GM12878 (cell line): ENCODE measurements at regions not wholly inside any gene's neighbourhood (a gene's known extent, or its start where the extent isn't known, plus 50 kb on each side); places are given as distances from the start of the nearest gene placed in this dataset.

Source experiments
- ATAC-seq: fragments of 200-7000 bp; cut with Tn5 transposase; 3 replicates; pipeline ENCODE4 v1.9.1; 2020; ENCODE audit warnings: mild to moderate bottlenecking, moderate library complexity
- BruUV-seq: library from RNA; stranded (reverse); fragments of 400-500 nt; replicated peaks from 2 replicates; lab custom pipeline; 2021; lab: Mats Ljungman, UMichigan
- CTCF ChIA-PET: fragments of 300-600 bp; sonication (Branson Sonifier 250); formaldehyde crosslinking; extraction: SDS; loops from one replicate; lab custom pipeline; 2021; ENCODE audit warnings: inconsistent platforms; lab: Yijun Ruan, JAX
- POLR2A ChIA-PET: fragments of 350-600 bp; formaldehyde crosslinking; extraction: SDS; loops from one replicate; lab custom pipeline; 2021; ENCODE audit warnings: inconsistent platforms; lab: Charles Lee
- RAD21 ChIA-PET: fragments of 300-600 bp; sonication (Branson Sonifier 250); formaldehyde crosslinking; loops from one replicate; lab custom pipeline; 2023; ENCODE audit warnings: antibody characterized with exemption; ENCODE audit not compliant: unreplicated experiment; lab: Charles Lee
- SMC1A ChIA-PET: fragments of 300-600 bp; sonication (Branson Sonifier 250); formaldehyde crosslinking; loops from one replicate; lab custom pipeline; 2023; ENCODE audit not compliant: unreplicated experiment, uncharacterized antibody; lab: Charles Lee
- DNase-seq: peaks from one replicate; pipeline ENCODE4 v3.0.0-alpha.2; 2011; ENCODE audit warnings: low read depth, low spot score
- FAIRE-seq: peaks from 3 replicates; lab custom pipeline; 2011; peaks lifted over from hg19 to GRCh38; lab: Jason Lieb, UNC
- H2AFZ ChIP-seq: 2 replicates; pipeline ENCODE4 v1.6.0; 2011; ENCODE audit warnings: low read depth, low read length, control low read depth; ENCODE audit not compliant: control insufficient read depth
- H3K27ac ChIP-seq: 2 replicates; pipeline ENCODE4 v1.5.1; 2011; ENCODE audit warnings: control low read depth; ENCODE audit not compliant: control insufficient read depth, insufficient read depth
- H3K27me3 ChIP-seq, 2 experiments: replicated peaks in 1 of 2; 2 replicates each; pipeline versions ENCODE4 v1.6.0 to v1.6.1; 2011; ENCODE audit warnings: low read length in 1 of 2; ENCODE audit not compliant: control insufficient read depth in 2 of 2, insufficient read depth in 2 of 2
- H3K36me3 ChIP-seq, 2 experiments: 2 replicates each; pipeline ENCODE4 v1.5.1; 2011; ENCODE audit warnings: low read length in 1 of 2; ENCODE audit not compliant: control insufficient read depth in 2 of 2, insufficient read depth in 2 of 2
- H3K4me1 ChIP-seq: 2 replicates; pipeline ENCODE4 v1.6.1; 2011; ENCODE audit warnings: mild to moderate bottlenecking, low read length, moderate library complexity, mixed read lengths; ENCODE audit not compliant: control insufficient read depth, insufficient read depth
- H3K4me2 ChIP-seq: 2 replicates; pipeline ENCODE4 v1.6.0; 2011; ENCODE audit warnings: control low read depth; ENCODE audit not compliant: control insufficient read depth, insufficient read depth
- H3K4me3 ChIP-seq: fragments of 200-600 bp; sonication (generic); 2 replicates; pipeline ENCODE4 v1.5.1; 2016
- H3K79me2 ChIP-seq: 2 replicates; pipeline ENCODE4 v1.6.0; 2011; ENCODE audit warnings: low read length; ENCODE audit not compliant: control insufficient read depth, insufficient read depth
- H3K9ac ChIP-seq: 2 replicates; pipeline ENCODE4 v1.8.0; 2011; ENCODE audit warnings: low read length, control low read depth, mixed read lengths; ENCODE audit not compliant: control insufficient read depth, insufficient read depth
- H3K9me3 ChIP-seq: replicated peaks from 3 replicates; pipeline ENCODE4 v1.5.1; 2011; ENCODE audit warnings: mild to moderate bottlenecking, low read length; ENCODE audit not compliant: control insufficient read depth, insufficient read depth
- H4K20me1 ChIP-seq: 2 replicates; pipeline ENCODE4 v1.6.0; 2011; ENCODE audit not compliant: control insufficient read depth, insufficient read depth
- BHLHE40 ChIP-seq, 2 experiments: fragments of 450-650 bp in 1 of 2; IDR thresholded peaks; 2 replicates each; pipeline ENCODE4 v1.6.1; 2011 to 2017; ENCODE audit warnings: low read depth in 2 of 2, borderline replicate concordance in 1 of 2, improper control_type of control experiment in 1 of 2, low read length in 1 of 2, mild to moderate bottlenecking in 1 of 2
- CUX1 ChIP-seq: IDR thresholded peaks from 2 replicates; pipeline ENCODE4 v1.6.1; 2012; ENCODE audit warnings: improper control_type of control experiment, low read depth, low read length; ENCODE audit not compliant: insufficient replicate concordance
- FOS ChIP-seq: IDR thresholded peaks from 3 replicates; pipeline ENCODE4 v1.6.1; 2011; ENCODE audit warnings: borderline replicate concordance; ENCODE audit not compliant: insufficient read length; ENCODE audit errors: extremely low read depth
- GATAD2B ChIP-seq: fragments of 450-650 bp; conservative IDR thresholded peaks from 2 replicates; pipeline ENCODE4 v1.6.1; 2017; ENCODE audit warnings: low read depth, mild to moderate bottlenecking, moderate library complexity
- HDAC6 ChIP-seq: fragments of 200-600 bp; sonication (generic); IDR thresholded peaks from one replicate; pipeline ENCODE4 v1.8.0; 2017; ENCODE audit warnings: antibody characterized with exemption; ENCODE audit not compliant: unreplicated experiment
- IKZF2 ChIP-seq, 2 experiments: fragments of 450-650 bp; IDR thresholded peaks; 2 replicates each; pipeline ENCODE4 v1.6.1; 2017; ENCODE audit warnings: mild to moderate bottlenecking in 2 of 2, moderate library complexity in 2 of 2
- SREBF2 ChIP-seq: IDR thresholded peaks from 2 replicates; pipeline ENCODE4 v1.6.1; 2012; ENCODE audit warnings: mild to moderate bottlenecking, low read length
- SRF ChIP-seq, 2 experiments: IDR thresholded peaks; 2 replicates each; pipeline ENCODE4 v1.6.1; 2011; ENCODE audit warnings: low read depth in 2 of 2, low read length in 2 of 2, mild to moderate bottlenecking in 1 of 2, moderate library complexity in 1 of 2
- SUZ12 ChIP-seq: fragments of 200-600 bp; sonication (generic); IDR thresholded peaks from one replicate; pipeline ENCODE4 v1.6.1; 2018; ENCODE audit warnings: antibody characterized with exemption, mild to moderate bottlenecking; ENCODE audit not compliant: unreplicated experiment
- ZNF217 ChIP-seq: fragments of 450-650 bp; IDR thresholded peaks from 2 replicates; pipeline ENCODE4 v1.6.1; 2017; ENCODE audit warnings: antibody characterized with exemption, mild to moderate bottlenecking
- WGBS: methylation state at CpG from one replicate; pipeline ENCODE4 v1.1.6; 2016; ENCODE audit warnings: low lambda C conversion rate; ENCODE audit not compliant: insufficient replicate concordance, insufficient coverage; ENCODE audit errors: missing lambda C conversion rate; 5-methylcytosine and 5-hydroxymethylcytosine counted together
- in situ Hi-C: fragments of 300-500 bp; cut with MboI; formaldehyde crosslinking; loops from 9 replicates; pipeline ENCODE4 v1.14.3; 2018; ENCODE audit warnings: mixed read lengths
- intact Hi-C: fragments of 100-400 bp; cut with micrococcal nuclease; formaldehyde crosslinking; loops from one replicate; pipeline ENCODE4 v1.14.2; 2022; ENCODE audit not compliant: unreplicated experiment
- TF ChIP-seq, protein P1 (sequence below): fragments of 450-650 bp; IDR thresholded peaks from 2 replicates; pipeline ENCODE4 v1.6.1; 2014; ENCODE audit warnings: mild to moderate bottlenecking
- TF ChIP-seq, protein P2 (sequence below): IDR thresholded peaks from 2 replicates; pipeline ENCODE4 v1.6.1; 2012; ENCODE audit warnings: low read length, inconsistent platforms

- POLR2A ChIA-PET: no interaction called here
- FAIRE-seq: no peak
Observed at GRCh38 chr15:81910355-81911021, 135.3 kb downstream of the MEX3B start.

More at GRCh38 chr15:81910355-81911021, 135.3 kb downstream of the MEX3B start:
- no peaks in the 10 kb centered on the region for H4K20me1 ChIP-seq
- H3K4me3 ChIP-seq: no peak overlapping the region
- TF ChIP-seq SRF (IDR thresholded peaks at IDR 0.05; ENCODE audit: low read depth in 2 of 2, low read length in 2 of 2): no peak
- no peak for TF ChIP-seq IKZF2 (IDR thresholded peaks at IDR 0.05)
- TF ChIP-seq BHLHE40 (IDR thresholded peaks at IDR 0.05; ENCODE audit: borderline replicate concordance in 1 of 2, low read depth in 2 of 2, low read length in 1 of 2): no peak
- TF ChIP-seq CUX1: no peak
- TF ChIP-seq SUZ12: no peak
- no peak for TF ChIP-seq GATAD2B
- TF ChIP-seq, protein P1, sequence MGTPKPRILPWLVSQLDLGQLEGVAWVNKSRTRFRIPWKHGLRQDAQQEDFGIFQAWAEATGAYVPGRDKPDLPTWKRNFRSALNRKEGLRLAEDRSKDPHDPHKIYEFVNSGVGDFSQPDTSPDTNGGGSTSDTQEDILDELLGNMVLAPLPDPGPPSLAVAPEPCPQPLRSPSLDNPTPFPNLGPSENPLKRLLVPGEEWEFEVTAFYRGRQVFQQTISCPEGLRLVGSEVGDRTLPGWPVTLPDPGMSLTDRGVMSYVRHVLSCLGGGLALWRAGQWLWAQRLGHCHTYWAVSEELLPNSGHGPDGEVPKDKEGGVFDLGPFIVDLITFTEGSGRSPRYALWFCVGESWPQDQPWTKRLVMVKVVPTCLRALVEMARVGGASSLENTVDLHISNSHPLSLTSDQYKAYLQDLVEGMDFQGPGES: no peak
- TF ChIP-seq, protein P2, sequence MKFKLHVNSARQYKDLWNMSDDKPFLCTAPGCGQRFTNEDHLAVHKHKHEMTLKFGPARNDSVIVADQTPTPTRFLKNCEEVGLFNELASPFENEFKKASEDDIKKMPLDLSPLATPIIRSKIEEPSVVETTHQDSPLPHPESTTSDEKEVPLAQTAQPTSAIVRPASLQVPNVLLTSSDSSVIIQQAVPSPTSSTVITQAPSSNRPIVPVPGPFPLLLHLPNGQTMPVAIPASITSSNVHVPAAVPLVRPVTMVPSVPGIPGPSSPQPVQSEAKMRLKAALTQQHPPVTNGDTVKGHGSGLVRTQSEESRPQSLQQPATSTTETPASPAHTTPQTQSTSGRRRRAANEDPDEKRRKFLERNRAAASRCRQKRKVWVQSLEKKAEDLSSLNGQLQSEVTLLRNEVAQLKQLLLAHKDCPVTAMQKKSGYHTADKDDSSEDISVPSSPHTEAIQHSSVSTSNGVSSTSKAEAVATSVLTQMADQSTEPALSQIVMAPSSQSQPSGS: no peak
- no peak for TF ChIP-seq FOS
- no peak for TF ChIP-seq HDAC6
- no peak for TF ChIP-seq SREBF2
- TF ChIP-seq ZNF217: no peak
- H3K27me3 ChIP-seq: no peaks in the 10 kb centered on the region; a peak in 1 of 4 replicates
- intact Hi-C loops: no loop called here
- no peak for ATAC-seq
- in situ Hi-C loops: no loop called here
- no peak for DNase-seq
- no peaks in the 10 kb centered on the region for H3K4me1 ChIP-seq
- BruUV-seq: no TSS peak
- WGBS: 43% methylated on average over 7 of the region's 7 CpGs
- no peaks in the 10 kb centered on the region for H3K79me2 ChIP-seq
- H3K9ac ChIP-seq: no peak overlapping the region
- SMC1A ChIA-PET: no interaction called here
- H3K27ac ChIP-seq: no peak overlapping the region
- RAD21 ChIA-PET: no interaction called here
- no peaks in the 10 kb centered on the region for H3K9me3 ChIP-seq
- CTCF ChIA-PET: no interaction called here
- H3K4me2 ChIP-seq: no peak overlapping the region
- no peaks in the 10 kb centered on the region for H3K36me3 ChIP-seq
- no peak overlapping the region for H2AFZ ChIP-seq
